HCT116 (cell line): ENCODE measurements at regions not wholly inside any gene's neighbourhood (a gene's known extent, or its start where the extent isn't known, plus 50 kb on each side); places are given as distances from the start of the nearest gene placed in this dataset.

Source experiments
- ATAC-seq: fragments of 200-7000 bp; cut with Tn5 transposase; 2 replicates; pipeline ENCODE4 v1.9.1; 2020; ENCODE audit warnings: mild to moderate bottlenecking, moderate library complexity
- BruUV-seq: library from RNA; stranded (reverse); fragments of 400-500 nt; replicated peaks from 2 replicates; lab custom pipeline; 2021; lab: Mats Ljungman, UMichigan
- CTCF ChIA-PET: fragments of 300-600 bp; sonication (Branson Sonifier 250); formaldehyde crosslinking; loops from one replicate; lab custom pipeline; 2021; ENCODE audit warnings: antibody characterized with exemption; lab: Charles Lee
- POLR2A ChIA-PET: fragments of 300-600, 350-600 bp; sonication (Branson Sonifier 250); formaldehyde crosslinking; loops from one replicate; lab custom pipeline; 2021; ENCODE audit warnings: antibody characterized with exemption; lab: Charles Lee
- RAD21 ChIA-PET, 2 experiments: fragments of 300-600 bp; sonication (Branson Sonifier 250); formaldehyde crosslinking; loops; one replicate each; lab custom pipeline; 2023; ENCODE audit warnings: low total read pairs in 2 of 2; ENCODE audit not compliant: uncharacterized antibody in 2 of 2, unreplicated experiment in 2 of 2, low non-redundant PET in 1 of 2; lab: Charles Lee
- DNase-seq: peaks from one replicate; pipeline ENCODE4 v3.0.0-alpha.2; 2010; ENCODE audit warnings: low read depth, low spot score
- H2AFZ ChIP-seq: fragments of 200-600 bp; shearing (Covaris generic), sonication (generic); 2 replicates; pipeline ENCODE4 v1.6.1; 2017; ENCODE audit warnings: low read depth, mixed run types, mixed read lengths, antibody characterized with exemption, low read length; ENCODE audit not compliant: poor library complexity, severe bottlenecking
- H3K27ac ChIP-seq: 2 replicates; pipeline ENCODE4 v1.5.1; 2012; ENCODE audit warnings: low read depth, low read length
- H3K27me3 ChIP-seq: fragments of 200-600 bp; sonication (generic); 2 replicates; pipeline ENCODE4 v1.6.1; 2016; ENCODE audit warnings: mixed run types, low read length, mixed read lengths; ENCODE audit not compliant: insufficient read depth
- H3K36me3 ChIP-seq, 2 experiments: fragments of 200-500 bp in 1 of 2; fragments of 200-600 bp in 1 of 2; sonication (Bioruptor generic) in 1 of 2; sonication (generic) in 1 of 2; 2 replicates each; pipeline versions ENCODE4 v1.5.1 to v1.6.1; 2014 to 2016; ENCODE audit warnings: low read length in 2 of 2, inconsistent platforms in 1 of 2, mixed read lengths in 1 of 2, mixed run types in 1 of 2; ENCODE audit not compliant: insufficient read depth in 2 of 2, control insufficient read depth in 1 of 2
- H3K4me1 ChIP-seq, 2 experiments: fragments of 200-600 bp in 1 of 2; sonication (generic) in 1 of 2; 2 replicates each; pipeline versions ENCODE4 v1.5.1 to v1.6.1; 2012 to 2017; ENCODE audit warnings: low read length in 2 of 2, inconsistent platforms in 1 of 2, mild to moderate bottlenecking in 1 of 2, mixed read lengths in 1 of 2, mixed run types in 1 of 2, moderate library complexity in 1 of 2; ENCODE audit not compliant: insufficient read depth in 2 of 2, control insufficient read depth in 1 of 2
- H3K4me2 ChIP-seq: fragments of 200-600 bp; sonication (generic); 2 replicates; pipeline ENCODE4 v1.6.1; 2017; ENCODE audit warnings: mixed run types, low read length, mixed read lengths
- H3K4me3 ChIP-seq, 2 experiments: fragments of 200-600 bp in 1 of 2; sonication (generic) in 1 of 2; replicated peaks in 1 of 2; 2 replicates each; pipeline ENCODE4 v1.5.1; 2011 to 2016; ENCODE audit warnings: low read length in 2 of 2, control low read depth in 1 of 2, low read depth in 1 of 2, mild to moderate bottlenecking in 1 of 2, mixed read lengths in 1 of 2, mixed run types in 1 of 2
- H3K79me2 ChIP-seq: fragments of 200-600 bp; sonication (generic); 2 replicates; pipeline ENCODE4 v1.6.1; 2017; ENCODE audit warnings: mild to moderate bottlenecking, mixed run types, low read length, moderate library complexity, mixed read lengths; ENCODE audit not compliant: insufficient read depth
- H3K9ac ChIP-seq: fragments of 200-600 bp; sonication (generic); 2 replicates; pipeline ENCODE4 v1.6.1; 2016; ENCODE audit warnings: low read length, mixed read lengths
- H3K9me2 ChIP-seq: fragments of 200-600 bp; sonication (generic), shearing (Covaris generic); 2 replicates; pipeline ENCODE4 v1.6.1; 2017; ENCODE audit warnings: mixed run types, mild to moderate bottlenecking, moderate library complexity; ENCODE audit not compliant: insufficient read depth
- H3K9me3 ChIP-seq, 2 experiments: fragments of 200-500 bp in 1 of 2; fragments of 200-600 bp in 1 of 2; sonication (Bioruptor generic) in 1 of 2; sonication (generic) in 1 of 2; 2 replicates each; pipeline ENCODE4 v1.6.1; 2014 to 2017; ENCODE audit warnings: low read length in 2 of 2, mixed read lengths in 2 of 2, inconsistent platforms in 1 of 2, low read depth in 1 of 2, mild to moderate bottlenecking in 1 of 2, mixed run types in 1 of 2, moderate library complexity in 1 of 2; ENCODE audit not compliant: control insufficient read depth in 1 of 2, insufficient read depth in 1 of 2
- H4K20me1 ChIP-seq: fragments of 200-600 bp; sonication (generic), shearing (Covaris generic); 2 replicates; pipeline ENCODE4 v1.6.1; 2017; ENCODE audit warnings: mixed run types, mild to moderate bottlenecking, moderate library complexity; ENCODE audit not compliant: insufficient read depth
- EGR1 ChIP-seq: IDR thresholded peaks from 2 replicates; pipeline ENCODE4 v1.6.1; 2012; ENCODE audit warnings: low read depth
- ELF1 ChIP-seq: IDR thresholded peaks from 2 replicates; pipeline ENCODE4 v1.6.1; 2012; ENCODE audit warnings: low read depth, borderline replicate concordance
- EZH2 ChIP-seq: fragments of 200-600 bp; sonication (generic); IDR thresholded peaks from 2 replicates; pipeline ENCODE4 v1.6.1; 2017; ENCODE audit warnings: antibody characterized with exemption, mixed run types
- JUND ChIP-seq: IDR thresholded peaks from 2 replicates; pipeline ENCODE4 v1.6.1; 2012
- POLR2A ChIP-seq: IDR thresholded peaks from 2 replicates; pipeline ENCODE4 v1.7.0; 2011; ENCODE audit warnings: borderline replicate concordance; ENCODE audit not compliant: insufficient read depth, insufficient read length; ENCODE audit errors: extremely low read depth
- POLR2AphosphoS5 ChIP-seq: IDR thresholded peaks from 2 replicates; pipeline ENCODE4 v1.6.1; 2011; ENCODE audit warnings: mild to moderate bottlenecking, low read depth, low read length, moderate library complexity
- RAD21 ChIP-seq: IDR thresholded peaks from 2 replicates; pipeline ENCODE4 v1.6.1; 2012; ENCODE audit warnings: low read depth, mild to moderate bottlenecking
- SP1 ChIP-seq: IDR thresholded peaks from 2 replicates; pipeline ENCODE4 v1.6.1; 2012; ENCODE audit warnings: low read depth
- SRF ChIP-seq: IDR thresholded peaks from 2 replicates; pipeline ENCODE4 v1.6.1; 2012; ENCODE audit warnings: low read depth
- TCF7L2 ChIP-seq: IDR thresholded peaks from 2 replicates; pipeline ENCODE4 v1.7.0; 2011; ENCODE audit warnings: borderline replicate concordance, inconsistent platforms; ENCODE audit not compliant: insufficient read depth, insufficient read length; ENCODE audit errors: extremely low read depth
- YY1 ChIP-seq: IDR thresholded peaks from 2 replicates; pipeline ENCODE4 v1.6.1; 2011; ENCODE audit warnings: low read length, low read depth, moderate library complexity, mild to moderate bottlenecking; ENCODE audit not compliant: insufficient replicate concordance; ENCODE audit errors: extremely low read depth
- ZFX ChIP-seq: fragments of 450-650 bp; IDR thresholded peaks from 2 replicates; pipeline ENCODE4 v1.6.1; 2017
- ZNF274 ChIP-seq: fragments of 200-500 bp; sonication (Bioruptor generic); IDR thresholded peaks from 2 replicates; pipeline ENCODE4 v1.6.1; 2014; ENCODE audit warnings: mild to moderate bottlenecking, low read depth, low read length, inconsistent platforms
- intact Hi-C: fragments of 100-400 bp; cut with micrococcal nuclease; formaldehyde crosslinking; loops from 2 replicates; pipeline ENCODE4 v1.10.0; 2022
- TF ChIP-seq, protein P1 (sequence below): IDR thresholded peaks from 2 replicates; pipeline ENCODE4 v1.6.1; 2012
- TF ChIP-seq, protein P2 (sequence below), 3 experiments: fragments of 200-600 bp in 1 of 3; sonication (generic) in 1 of 3; IDR thresholded peaks in 2 of 3; conservative IDR thresholded peaks in 1 of 3; 2 replicates each; pipeline ENCODE4 v1.5.1; 2012 to 2017; ENCODE audit warnings: low read depth in 2 of 3, low read length in 2 of 3, antibody characterized with exemption in 1 of 3, borderline replicate concordance in 1 of 3, control low read depth in 1 of 3, mild to moderate bottlenecking in 1 of 3, mixed read lengths in 1 of 3, mixed run types in 1 of 3, moderate library complexity in 1 of 3; ENCODE audit not compliant: insufficient read depth in 1 of 3
- TF ChIP-seq, protein P3 (sequence below): IDR thresholded peaks from 2 replicates; pipeline ENCODE4 v1.6.1; 2012
- TF ChIP-seq, protein P4 (sequence below): IDR thresholded peaks from 2 replicates; pipeline ENCODE4 v1.6.1; 2011; ENCODE audit warnings: mild to moderate bottlenecking, low read length, moderate library complexity; ENCODE audit not compliant: insufficient replicate concordance; ENCODE audit errors: extremely low read depth

DNA sequence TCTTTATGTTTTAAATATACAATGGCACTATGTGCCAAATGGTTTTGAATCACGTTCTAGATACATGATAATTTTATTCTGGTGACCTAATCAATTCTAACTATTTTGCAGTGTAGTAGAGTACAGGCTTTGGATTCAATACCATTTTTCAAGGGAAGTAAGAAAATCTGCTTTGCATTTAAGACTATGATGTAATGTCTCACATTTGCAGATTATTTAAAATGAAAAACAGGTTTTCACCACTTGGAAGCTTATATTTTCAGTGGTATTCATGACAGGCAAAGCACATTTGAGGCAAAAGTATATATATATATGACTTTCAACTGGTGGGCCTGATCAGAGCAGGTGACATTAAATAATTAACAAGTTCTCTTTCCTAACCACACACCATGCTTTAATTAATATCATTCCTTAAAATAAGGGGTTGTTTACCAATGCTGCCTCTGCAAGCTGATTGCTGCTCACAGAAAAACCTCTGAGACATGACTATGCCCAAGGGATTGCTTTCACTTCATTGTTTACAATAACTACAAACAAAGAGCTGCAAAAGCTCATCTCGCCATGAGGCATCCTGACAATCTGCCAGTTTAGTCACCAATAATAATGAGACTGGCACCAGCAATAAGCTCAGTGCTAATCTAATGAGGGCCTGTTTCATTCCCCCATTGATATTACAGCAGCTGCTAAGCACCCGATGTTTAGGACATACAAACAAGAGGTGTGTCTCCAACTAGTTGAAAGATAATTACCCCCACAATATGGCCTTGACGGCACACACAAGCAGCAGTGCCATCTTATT lies 1176.0 kb upstream of the GJE1 start (continued):
- TF ChIP-seq EGR1, result no peak
- no peak for TF ChIP-seq YY1
- TF ChIP-seq ZFX, result no peak
- TF ChIP-seq, protein P1, sequence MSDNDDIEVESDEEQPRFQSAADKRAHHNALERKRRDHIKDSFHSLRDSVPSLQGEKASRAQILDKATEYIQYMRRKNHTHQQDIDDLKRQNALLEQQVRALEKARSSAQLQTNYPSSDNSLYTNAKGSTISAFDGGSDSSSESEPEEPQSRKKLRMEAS, result no peak
- no peak for TF ChIP-seq SP1
- no peak for TF ChIP-seq ELF1
- TF ChIP-seq RAD21, result no peak
- no peak for TF ChIP-seq POLR2AphosphoS5
- TF ChIP-seq, all 23 proteins: peak for 0

DNA sequence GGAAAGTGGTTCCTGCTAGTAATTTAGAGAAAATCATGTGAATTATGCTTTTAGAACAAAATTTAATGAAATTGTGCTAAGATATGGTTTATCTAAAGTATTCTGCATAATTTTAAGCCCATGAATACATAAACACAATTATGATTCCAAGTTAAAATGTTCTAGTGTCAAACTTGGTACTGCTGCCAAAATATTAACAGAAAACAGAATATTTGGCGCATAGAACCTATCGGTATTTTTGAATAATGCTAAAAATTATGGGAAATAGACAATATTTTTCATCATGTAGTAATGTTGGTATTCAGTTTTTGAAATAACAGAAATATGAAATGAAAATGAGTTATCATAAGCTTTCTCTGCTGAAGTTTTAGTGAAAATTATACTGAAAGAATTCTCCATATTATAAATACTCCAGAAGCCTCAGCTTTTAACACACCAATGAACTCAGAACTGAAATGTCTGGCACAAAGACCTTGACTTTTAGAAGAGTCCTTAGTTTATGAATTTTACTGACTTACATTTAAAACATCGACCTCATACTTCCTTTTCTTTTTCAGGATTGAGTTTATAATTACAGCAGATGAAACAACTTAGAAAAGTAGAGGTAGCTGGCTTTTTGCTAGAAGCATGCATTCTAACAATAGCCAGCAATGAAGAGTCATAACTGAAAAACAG lies 1192.3 kb upstream of the GJE1 start:
- ChIA-PET RAD21 (no interaction called here), POLR2A (no interaction called here), CTCF (no interaction called here)
- H3K79me2 ChIP-seq, result no peaks in the 10 kb centered on the region
- no peaks in the 10 kb centered on the region for H3K9me3 ChIP-seq
- no peaks in the 10 kb centered on the region for H4K20me1 ChIP-seq
- DNase-seq (no peak), ATAC-seq (no peak)
- no peak overlapping the region for H3K4me3 ChIP-seq
- BruUV-seq, result no TSS peak
- TF ChIP-seq ZNF274 (no peak), POLR2AphosphoS5 (no peak), ELF1 (no peak), POLR2A (no peak), YY1 (no peak), EGR1 (no peak), TCF7L2 (no peak), JUND (no peak), SRF (no peak), EZH2 (no peak)
- TF ChIP-seq, protein P2, sequence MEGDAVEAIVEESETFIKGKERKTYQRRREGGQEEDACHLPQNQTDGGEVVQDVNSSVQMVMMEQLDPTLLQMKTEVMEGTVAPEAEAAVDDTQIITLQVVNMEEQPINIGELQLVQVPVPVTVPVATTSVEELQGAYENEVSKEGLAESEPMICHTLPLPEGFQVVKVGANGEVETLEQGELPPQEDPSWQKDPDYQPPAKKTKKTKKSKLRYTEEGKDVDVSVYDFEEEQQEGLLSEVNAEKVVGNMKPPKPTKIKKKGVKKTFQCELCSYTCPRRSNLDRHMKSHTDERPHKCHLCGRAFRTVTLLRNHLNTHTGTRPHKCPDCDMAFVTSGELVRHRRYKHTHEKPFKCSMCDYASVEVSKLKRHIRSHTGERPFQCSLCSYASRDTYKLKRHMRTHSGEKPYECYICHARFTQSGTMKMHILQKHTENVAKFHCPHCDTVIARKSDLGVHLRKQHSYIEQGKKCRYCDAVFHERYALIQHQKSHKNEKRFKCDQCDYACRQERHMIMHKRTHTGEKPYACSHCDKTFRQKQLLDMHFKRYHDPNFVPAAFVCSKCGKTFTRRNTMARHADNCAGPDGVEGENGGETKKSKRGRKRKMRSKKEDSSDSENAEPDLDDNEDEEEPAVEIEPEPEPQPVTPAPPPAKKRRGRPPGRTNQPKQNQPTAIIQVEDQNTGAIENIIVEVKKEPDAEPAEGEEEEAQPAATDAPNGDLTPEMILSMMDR (IDR thresholded peaks at IDR 0.05 in 2 of 3, conservative IDR thresholded peaks at IDR 0.05 in 1 of 3; ENCODE audit: borderline replicate concordance in 1 of 3, insufficient read depth in 1 of 3, low read depth in 2 of 3, low read length in 2 of 3), result no peak
- TF ChIP-seq, protein P3, sequence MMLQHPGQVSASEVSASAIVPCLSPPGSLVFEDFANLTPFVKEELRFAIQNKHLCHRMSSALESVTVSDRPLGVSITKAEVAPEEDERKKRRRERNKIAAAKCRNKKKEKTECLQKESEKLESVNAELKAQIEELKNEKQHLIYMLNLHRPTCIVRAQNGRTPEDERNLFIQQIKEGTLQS, result no peak
- TF ChIP-seq, protein P4, sequence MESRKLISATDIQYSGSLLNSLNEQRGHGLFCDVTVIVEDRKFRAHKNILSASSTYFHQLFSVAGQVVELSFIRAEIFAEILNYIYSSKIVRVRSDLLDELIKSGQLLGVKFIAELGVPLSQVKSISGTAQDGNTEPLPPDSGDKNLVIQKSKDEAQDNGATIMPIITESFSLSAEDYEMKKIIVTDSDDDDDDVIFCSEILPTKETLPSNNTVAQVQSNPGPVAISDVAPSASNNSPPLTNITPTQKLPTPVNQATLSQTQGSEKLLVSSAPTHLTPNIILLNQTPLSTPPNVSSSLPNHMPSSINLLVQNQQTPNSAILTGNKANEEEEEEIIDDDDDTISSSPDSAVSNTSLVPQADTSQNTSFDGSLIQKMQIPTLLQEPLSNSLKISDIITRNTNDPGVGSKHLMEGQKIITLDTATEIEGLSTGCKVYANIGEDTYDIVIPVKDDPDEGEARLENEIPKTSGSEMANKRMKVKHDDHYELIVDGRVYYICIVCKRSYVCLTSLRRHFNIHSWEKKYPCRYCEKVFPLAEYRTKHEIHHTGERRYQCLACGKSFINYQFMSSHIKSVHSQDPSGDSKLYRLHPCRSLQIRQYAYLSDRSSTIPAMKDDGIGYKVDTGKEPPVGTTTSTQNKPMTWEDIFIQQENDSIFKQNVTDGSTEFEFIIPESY, result no peak
- intact Hi-C loops, result no loop called here
- no peak overlapping the region for H2AFZ ChIP-seq
- H3K9ac ChIP-seq, result no peak overlapping the region
- H3K9me2 ChIP-seq, result no peaks in the 10 kb centered on the region
- no peaks in the 10 kb centered on the region for H3K4me1 ChIP-seq
- no peaks in the 10 kb centered on the region for H3K36me3 ChIP-seq
- H3K27me3 ChIP-seq, result no peaks in the 10 kb centered on the region
- no peak overlapping the region for H3K27ac ChIP-seq
- no peak overlapping the region for H3K4me2 ChIP-seq
